GM03348 (cell line): ENCODE measurements at regions not wholly inside any gene's neighbourhood (a gene's known extent, or its start where the extent isn't known, plus 50 kb on each side); places are given as distances from the start of the nearest gene placed in this dataset.
"Not testable (repeated sequence)": the region's sequence is repeated elsewhere in the genome, so short reads cannot be mapped to it uniquely, and the experiment has no call there.

ENCODE experiments used
- DNase-seq: peaks from one replicate; pipeline ENCODE4 v3.0.0; 2012; ENCODE audit warnings: low spot score

GRCh38 chr2:91422102-91422501 is 2730.6 kb downstream of the RPIA start:
- not testable (repeated sequence) for DNase-seq

GRCh38 chr2:91427148-91427547 is 2735.7 kb downstream of the RPIA start:
- not testable (repeated sequence) for DNase-seq

- not testable (repeated sequence) for DNase-seq
Measured at GRCh38 chr2:91441932-91442245, 2750.4 kb downstream of the RPIA start.

GRCh38 chr2:91442246-91442905 is 2750.9 kb downstream of the RPIA start:
- DNase-seq = peak; percentile 17

- not testable (repeated sequence) for DNase-seq
Measured at GRCh38 chr2:91442906-91443729, 2751.6 kb downstream of the RPIA start.

GRCh38 chr2:91443730-91444115 is 2752.2 kb downstream of the RPIA start:
- not testable (repeated sequence) for DNase-seq

GRCh38 chr2:91445705-91446104 is 2754.2 kb downstream of the RPIA start:
- DNase-seq = not testable (repeated sequence)

GRCh38 chr2:91446489-91446888 is 2755.0 kb downstream of the RPIA start:
- DNase-seq = not testable (repeated sequence)

GRCh38 chr2:91446915-91447314 is 2755.4 kb downstream of the RPIA start:
- not testable (repeated sequence) for DNase-seq

- DNase-seq = not testable (repeated sequence)
Measured at GRCh38 chr2:91447508-91447907, 2756.0 kb downstream of the RPIA start.

- not testable (repeated sequence) for DNase-seq
Measured at GRCh38 chr2:91462292-91462691, 2770.8 kb downstream of the RPIA start.

- not testable (repeated sequence) for DNase-seq
Measured at GRCh38 chr2:91463007-91463406, 2771.5 kb downstream of the RPIA start.

- not testable (repeated sequence) for DNase-seq
Measured at GRCh38 chr2:91466780-91467363, 2775.4 kb downstream of the RPIA start.

- not testable (repeated sequence) for DNase-seq
Measured at GRCh38 chr2:91476244-91476935, 2784.9 kb downstream of the RPIA start.

GRCh38 chr2:91476936-91477246 is 2785.4 kb downstream of the RPIA start:
- DNase-seq = not testable (repeated sequence)

GRCh38 chr2:91477291-91477690 is 2785.8 kb downstream of the RPIA start:
- not testable (repeated sequence) for DNase-seq

GRCh38 chr2:91477731-91478672 is 2786.5 kb downstream of the RPIA start:
- peak; percentile 44 for DNase-seq

GRCh38 chr2:91478851-91479718 is 2787.6 kb downstream of the RPIA start:
- not testable (repeated sequence) for DNase-seq

GRCh38 chr2:91485226-91485625 is 2793.8 kb downstream of the RPIA start:
- DNase-seq = not testable (repeated sequence)
